ENCODE measurements at regions not wholly inside any gene's neighbourhood (a gene's known extent, or its start where the extent isn't known, plus 50 kb on each side); places are given as distances from the start of the nearest gene placed in this dataset.

DNA sequence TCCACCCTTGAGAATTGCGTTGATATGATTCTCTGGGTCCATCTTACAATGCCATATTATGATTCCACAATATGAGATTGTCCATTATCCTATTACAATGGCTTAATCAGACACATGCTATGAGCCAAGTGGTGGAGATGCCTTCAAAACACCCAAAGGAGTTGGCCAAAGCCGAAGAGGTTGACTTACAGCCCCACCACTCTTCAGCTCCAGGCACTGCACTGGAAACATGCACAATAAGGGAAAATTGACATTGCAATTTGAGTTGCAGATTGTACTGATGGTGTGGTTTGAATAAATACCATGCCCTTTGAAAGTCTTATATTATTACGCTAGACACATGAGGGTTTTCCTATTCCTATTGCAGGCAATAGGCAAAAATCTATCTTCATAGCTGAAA is 75.4 kb upstream of the TNFSF11 start:
- TF ChIP-seq FOXK2 (IDR thresholded peaks at IDR 0.05) (no peak), EP300 (IDR thresholded peaks at IDR 0.05; ENCODE audit: borderline replicate concordance in 1 of 2, control insufficient read depth in 1 of 2, low read depth in 2 of 2, low read length in 2 of 2) (no peak), ZSCAN29 (IDR thresholded peaks at IDR 0.05) (no peak), SMC3 (IDR thresholded peaks at IDR 0.05; ENCODE audit: borderline replicate concordance, low read length) (peak; percentile 54), RBBP5 (conservative IDR thresholded peaks at IDR 0.05) (no peak)
- TF ChIP-seq, protein P1, sequence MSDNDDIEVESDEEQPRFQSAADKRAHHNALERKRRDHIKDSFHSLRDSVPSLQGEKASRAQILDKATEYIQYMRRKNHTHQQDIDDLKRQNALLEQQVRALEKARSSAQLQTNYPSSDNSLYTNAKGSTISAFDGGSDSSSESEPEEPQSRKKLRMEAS (IDR thresholded peaks at IDR 0.05; ENCODE audit: low read depth, low read length): no peak
- TF ChIP-seq, protein P2, sequence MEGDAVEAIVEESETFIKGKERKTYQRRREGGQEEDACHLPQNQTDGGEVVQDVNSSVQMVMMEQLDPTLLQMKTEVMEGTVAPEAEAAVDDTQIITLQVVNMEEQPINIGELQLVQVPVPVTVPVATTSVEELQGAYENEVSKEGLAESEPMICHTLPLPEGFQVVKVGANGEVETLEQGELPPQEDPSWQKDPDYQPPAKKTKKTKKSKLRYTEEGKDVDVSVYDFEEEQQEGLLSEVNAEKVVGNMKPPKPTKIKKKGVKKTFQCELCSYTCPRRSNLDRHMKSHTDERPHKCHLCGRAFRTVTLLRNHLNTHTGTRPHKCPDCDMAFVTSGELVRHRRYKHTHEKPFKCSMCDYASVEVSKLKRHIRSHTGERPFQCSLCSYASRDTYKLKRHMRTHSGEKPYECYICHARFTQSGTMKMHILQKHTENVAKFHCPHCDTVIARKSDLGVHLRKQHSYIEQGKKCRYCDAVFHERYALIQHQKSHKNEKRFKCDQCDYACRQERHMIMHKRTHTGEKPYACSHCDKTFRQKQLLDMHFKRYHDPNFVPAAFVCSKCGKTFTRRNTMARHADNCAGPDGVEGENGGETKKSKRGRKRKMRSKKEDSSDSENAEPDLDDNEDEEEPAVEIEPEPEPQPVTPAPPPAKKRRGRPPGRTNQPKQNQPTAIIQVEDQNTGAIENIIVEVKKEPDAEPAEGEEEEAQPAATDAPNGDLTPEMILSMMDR (IDR thresholded peaks at IDR 0.05 in 2 of 3, conservative IDR thresholded peaks at IDR 0.05 in 1 of 3; ENCODE audit: control insufficient read depth in 2 of 3, extremely low read depth in 1 of 3, insufficient read depth in 1 of 3, low read depth in 3 of 3, low read length in 3 of 3): peak in 2 of 3 experiments; percentile 22 to 41; a peak in 3 of 6 replicates
